GM12878 (cell line): ENCODE measurements at regions not wholly inside any gene's neighbourhood (a gene's known extent, or its start where the extent isn't known, plus 50 kb on each side); places are given as distances from the start of the nearest gene placed in this dataset.

Experiments used
- ATAC-seq: fragments of 200-7000 bp; cut with Tn5 transposase; 3 replicates; pipeline ENCODE4 v1.9.1; 2020; ENCODE audit warnings: mild to moderate bottlenecking, moderate library complexity
- BruUV-seq: library from RNA; stranded (reverse); fragments of 400-500 nt; replicated peaks from 2 replicates; lab custom pipeline; 2021; lab: Mats Ljungman, UMichigan
- CTCF ChIA-PET: fragments of 300-600 bp; sonication (Branson Sonifier 250); formaldehyde crosslinking; extraction: SDS; loops from one replicate; lab custom pipeline; 2021; ENCODE audit warnings: inconsistent platforms; lab: Yijun Ruan, JAX
- POLR2A ChIA-PET: fragments of 350-600 bp; formaldehyde crosslinking; extraction: SDS; loops from one replicate; lab custom pipeline; 2021; ENCODE audit warnings: inconsistent platforms; lab: Charles Lee
- RAD21 ChIA-PET: fragments of 300-600 bp; sonication (Branson Sonifier 250); formaldehyde crosslinking; loops from one replicate; lab custom pipeline; 2023; ENCODE audit warnings: antibody characterized with exemption; ENCODE audit not compliant: unreplicated experiment; lab: Charles Lee
- SMC1A ChIA-PET: fragments of 300-600 bp; sonication (Branson Sonifier 250); formaldehyde crosslinking; loops from one replicate; lab custom pipeline; 2023; ENCODE audit not compliant: unreplicated experiment, uncharacterized antibody; lab: Charles Lee
- DNase-seq: peaks from one replicate; pipeline ENCODE4 v3.0.0-alpha.2; 2011; ENCODE audit warnings: low read depth, low spot score
- FAIRE-seq: peaks from 3 replicates; lab custom pipeline; 2011; peaks lifted over from hg19 to GRCh38; lab: Jason Lieb, UNC
- H2AFZ ChIP-seq: 2 replicates; pipeline ENCODE4 v1.6.0; 2011; ENCODE audit warnings: low read depth, low read length, control low read depth; ENCODE audit not compliant: control insufficient read depth
- H3K27ac ChIP-seq: 2 replicates; pipeline ENCODE4 v1.5.1; 2011; ENCODE audit warnings: control low read depth; ENCODE audit not compliant: control insufficient read depth, insufficient read depth
- H3K27me3 ChIP-seq, 2 experiments: replicated peaks in 1 of 2; 2 replicates each; pipeline versions ENCODE4 v1.6.0 to v1.6.1; 2011; ENCODE audit warnings: low read length in 1 of 2; ENCODE audit not compliant: control insufficient read depth in 2 of 2, insufficient read depth in 2 of 2
- H3K36me3 ChIP-seq, 2 experiments: 2 replicates each; pipeline ENCODE4 v1.5.1; 2011; ENCODE audit warnings: low read length in 1 of 2; ENCODE audit not compliant: control insufficient read depth in 2 of 2, insufficient read depth in 2 of 2
- H3K4me1 ChIP-seq: 2 replicates; pipeline ENCODE4 v1.6.1; 2011; ENCODE audit warnings: mild to moderate bottlenecking, low read length, moderate library complexity, mixed read lengths; ENCODE audit not compliant: control insufficient read depth, insufficient read depth
- H3K4me2 ChIP-seq: 2 replicates; pipeline ENCODE4 v1.6.0; 2011; ENCODE audit warnings: control low read depth; ENCODE audit not compliant: control insufficient read depth, insufficient read depth
- H3K4me3 ChIP-seq: fragments of 200-600 bp; sonication (generic); 2 replicates; pipeline ENCODE4 v1.5.1; 2016
- H3K79me2 ChIP-seq: 2 replicates; pipeline ENCODE4 v1.6.0; 2011; ENCODE audit warnings: low read length; ENCODE audit not compliant: control insufficient read depth, insufficient read depth
- H3K9ac ChIP-seq: 2 replicates; pipeline ENCODE4 v1.8.0; 2011; ENCODE audit warnings: low read length, control low read depth, mixed read lengths; ENCODE audit not compliant: control insufficient read depth, insufficient read depth
- H3K9me3 ChIP-seq: replicated peaks from 3 replicates; pipeline ENCODE4 v1.5.1; 2011; ENCODE audit warnings: mild to moderate bottlenecking, low read length; ENCODE audit not compliant: control insufficient read depth, insufficient read depth
- H4K20me1 ChIP-seq: 2 replicates; pipeline ENCODE4 v1.6.0; 2011; ENCODE audit not compliant: control insufficient read depth, insufficient read depth
- CBX5 ChIP-seq: sonication (generic); IDR thresholded peaks from 2 replicates; pipeline ENCODE4 v1.6.1; 2016; ENCODE audit warnings: low read depth, moderate library complexity, mild to moderate bottlenecking, inconsistent platforms
- CEBPB ChIP-seq, 2 experiments: fragments of 150-350 bp in 1 of 2; IDR thresholded peaks; 2 replicates each; pipeline ENCODE4 v1.6.1; 2012 to 2014; ENCODE audit warnings: low read depth in 2 of 2, low read length in 2 of 2, borderline replicate concordance in 1 of 2, inconsistent platforms in 1 of 2
- CEBPZ ChIP-seq: fragments of 150-350 bp; IDR thresholded peaks from 2 replicates; pipeline ENCODE4 v1.6.1; 2016; ENCODE audit warnings: low read depth, low read length
- EED ChIP-seq: sonication (generic); IDR thresholded peaks from 2 replicates; pipeline ENCODE4 v1.6.1; 2016; ENCODE audit warnings: antibody characterized with exemption, low read depth
- EGR1 ChIP-seq, 2 experiments: IDR thresholded peaks; 1 replicate in 1 of 2; 2 replicates in 1 of 2; pipeline ENCODE4 v1.6.1; 2011 to 2012; ENCODE audit warnings: low read depth in 2 of 2, low read length in 2 of 2, borderline replicate concordance in 1 of 2, mild to moderate bottlenecking in 1 of 2, moderate library complexity in 1 of 2
- ESRRA ChIP-seq: IDR thresholded peaks from 2 replicates; pipeline ENCODE4 v1.6.1; 2012; ENCODE audit warnings: mild to moderate bottlenecking, low read length, improper control_type of control experiment
- ETV6 ChIP-seq, 2 experiments: fragments of 450-650 bp in 1 of 2; IDR thresholded peaks in 1 of 2; conservative IDR thresholded peaks in 1 of 2; 2 replicates each; pipeline ENCODE4 v1.6.1; 2014; ENCODE audit warnings: antibody characterized with exemption in 1 of 2, borderline replicate concordance in 1 of 2, low read depth in 1 of 2, mild to moderate bottlenecking in 1 of 2, moderate library complexity in 1 of 2
- FOXK2 ChIP-seq: fragments of 450-650 bp; IDR thresholded peaks from 2 replicates; pipeline ENCODE4 v1.6.1; 2017; ENCODE audit warnings: mild to moderate bottlenecking, moderate library complexity
- HDAC2 ChIP-seq: fragments of 200-600 bp; sonication (generic); IDR thresholded peaks from 2 replicates; pipeline ENCODE4 v1.6.1; 2017
- MAX ChIP-seq: IDR thresholded peaks from 2 replicates; pipeline ENCODE4 v1.6.1; 2012; ENCODE audit warnings: low read depth, low read length, improper control_type of control experiment
- NFYB ChIP-seq: IDR thresholded peaks from 2 replicates; pipeline ENCODE4 v1.6.1; 2011; ENCODE audit warnings: low read depth, mild to moderate bottlenecking, low read length, improper control_type of control experiment, moderate library complexity; ENCODE audit not compliant: insufficient read depth
- PRDM15 ChIP-seq: fragments of 450-650 bp; formaldehyde crosslinking; IDR thresholded peaks from 2 replicates; pipeline ENCODE4 v1.4.0; 2020; ENCODE audit warnings: mild to moderate bottlenecking, moderate library complexity
- RELB ChIP-seq: fragments of 450-650 bp; IDR thresholded peaks from 2 replicates; pipeline ENCODE4 v1.6.1; 2017; ENCODE audit warnings: low read depth, mild to moderate bottlenecking, moderate library complexity
- SPI1 ChIP-seq: IDR thresholded peaks from 2 replicates; pipeline ENCODE4 v1.6.1; 2011; ENCODE audit warnings: low read depth, mild to moderate bottlenecking, low read length, moderate library complexity, borderline replicate concordance; ENCODE audit not compliant: insufficient read depth
- TARDBP ChIP-seq: IDR thresholded peaks from 2 replicates; pipeline ENCODE4 v1.6.1; 2016; ENCODE audit warnings: borderline replicate concordance
- in situ Hi-C: fragments of 300-500 bp; cut with MboI; formaldehyde crosslinking; loops from 9 replicates; pipeline ENCODE4 v1.14.3; 2018; ENCODE audit warnings: mixed read lengths
- intact Hi-C: fragments of 100-400 bp; cut with micrococcal nuclease; formaldehyde crosslinking; loops from one replicate; pipeline ENCODE4 v1.14.2; 2022; ENCODE audit not compliant: unreplicated experiment

- TF ChIP-seq FOXK2 (no peak), PRDM15 (CRISPR knock-in tag) (no peak)
Observed at GRCh38 chr4:10809905-10810304, 125.3 kb upstream of the CLNK start (continued).

- ChIA-PET POLR2A (no interaction called here), SMC1A (no interaction called here), RAD21 (no interaction called here), CTCF (no interaction called here)
- H3K79me2 ChIP-seq, result no peaks in the 10 kb centered on the region
- FAIRE-seq, result no peak
- H3K27me3 ChIP-seq, result no peaks in the 10 kb centered on the region
- H3K4me3 ChIP-seq, result no peak overlapping the region
- BruUV-seq, result no TSS peak
- H2AFZ ChIP-seq, result no peak overlapping the region
- no peaks in the 10 kb centered on the region for H4K20me1 ChIP-seq
- H3K36me3 ChIP-seq, result no peaks in the 10 kb centered on the region
- ATAC-seq, result no peak
- peaks cover 9% of the 10 kb centered on the region for H3K9me3 ChIP-seq
- in situ Hi-C loops, result no loop called here
- no peak overlapping the region for H3K4me2 ChIP-seq
- H3K9ac ChIP-seq, result no peak overlapping the region
- peaks cover 4% of the 10 kb centered on the region for H3K4me1 ChIP-seq
- no peak for DNase-seq
- intact Hi-C loops, result loop anchor here (10.0 kb wide), 1 partner anchor 184 kb away; no protein-coding TSS in a partner anchor
- no peak overlapping the region for H3K27ac ChIP-seq
- TF ChIP-seq SPI1 (no peak), NFYB (no peak), MAX (no peak), EED (no peak), EGR1 (IDR thresholded peaks at IDR 0.05; ENCODE audit: borderline replicate concordance in 1 of 2, low read depth in 2 of 2, low read length in 2 of 2) (no peak), ESRRA (no peak), ETV6 (conservative IDR thresholded peaks at IDR 0.05 in 1 of 2, IDR thresholded peaks at IDR 0.05 in 1 of 2; ENCODE audit: borderline replicate concordance in 1 of 2, low read depth in 1 of 2) (no peak), CEBPB (IDR thresholded peaks at IDR 0.05; ENCODE audit: borderline replicate concordance in 1 of 2, low read depth in 2 of 2, low read length in 2 of 2) (no peak), TARDBP (no peak), RELB (no peak), HDAC2 (no peak), CBX5 (no peak), CEBPZ (no peak)
Observed at GRCh38 chr4:10808591-10808990, 124.0 kb upstream of the CLNK start.
